Stimulated activated CD4-positive, alpha-beta T cell treated with anti-CD3 and anti-CD28 coated beads, Interleukin-2, amount 100 ng/mL, for 48 hours (primary cell): ENCODE measurements at regions not wholly inside any gene's neighbourhood (a gene's known extent, or its start where the extent isn't known, plus 50 kb on each side); places are given as distances from the start of the nearest gene placed in this dataset.

Experiments used
- DNase-seq, 2 donors: peaks; one replicate each; pipeline ENCODE4 v3.0.0-alpha.2; 2020

GRCh38 chr20:39658662-39659409 is 696.7 kb downstream of the DHX35 start:
- no peak for DNase-seq

- DNase-seq: no peak
Observed at GRCh38 chr20:39654171-39654570, 692.0 kb downstream of the DHX35 start.

- no peak for DNase-seq
Observed at GRCh38 chr20:39651645-39652325, 689.6 kb downstream of the DHX35 start.

- DNase-seq: no peak
Observed at GRCh38 chr20:39646874-39647413, 684.8 kb downstream of the DHX35 start.

- no peak for DNase-seq
Observed at GRCh38 chr20:39645131-39645530, 683.0 kb downstream of the DHX35 start.

- DNase-seq: no peak
Observed at GRCh38 chr20:39643292-39643691, 681.1 kb downstream of the DHX35 start.

GRCh38 chr20:39641423-39641822 is 679.3 kb downstream of the DHX35 start:
- no peak for DNase-seq

- DNase-seq: no peak
Observed at GRCh38 chr20:39640147-39640546, 678.0 kb downstream of the DHX35 start.

GRCh38 chr20:39638731-39639130 is 676.6 kb downstream of the DHX35 start:
- no peak for DNase-seq

- no peak for DNase-seq
Observed at GRCh38 chr20:39633689-39634088, 671.5 kb downstream of the DHX35 start.

- no peak for DNase-seq
Observed at GRCh38 chr20:39632757-39633156, 670.6 kb downstream of the DHX35 start.

GRCh38 chr20:39632176-39632575 is 670.0 kb downstream of the DHX35 start:
- DNase-seq: no peak

GRCh38 chr20:39631557-39631956 is 669.4 kb downstream of the DHX35 start:
- DNase-seq: no peak

GRCh38 chr20:39630215-39630908 is 668.2 kb downstream of the DHX35 start:
- no peak for DNase-seq

GRCh38 chr20:39627765-39628164 is 665.6 kb downstream of the DHX35 start:
- no peak for DNase-seq

GRCh38 chr20:39624316-39624715 is 662.2 kb downstream of the DHX35 start:
- DNase-seq: no peak

GRCh38 chr20:39623584-39624234 is 661.6 kb downstream of the DHX35 start:
- DNase-seq: no peak

- no peak for DNase-seq
Observed at GRCh38 chr20:39619271-39619785, 657.2 kb downstream of the DHX35 start.

GRCh38 chr20:39611901-39612300 is 649.8 kb downstream of the DHX35 start:
- no peak for DNase-seq

- DNase-seq: no peak
Observed at GRCh38 chr20:39607141-39607540, 645.0 kb downstream of the DHX35 start.

GRCh38 chr20:39605908-39606307 is 643.8 kb downstream of the DHX35 start:
- DNase-seq: no peak

- no peak for DNase-seq
Observed at GRCh38 chr20:39605361-39605760, 643.2 kb downstream of the DHX35 start.

- DNase-seq: no peak
Observed at GRCh38 chr20:39603219-39603618, 641.1 kb downstream of the DHX35 start.
